ENCODE measurements at regions not wholly inside any gene's neighbourhood (a gene's known extent, or its start where the extent isn't known, plus 50 kb on each side); places are given as distances from the start of the nearest gene placed in this dataset.

DNA sequence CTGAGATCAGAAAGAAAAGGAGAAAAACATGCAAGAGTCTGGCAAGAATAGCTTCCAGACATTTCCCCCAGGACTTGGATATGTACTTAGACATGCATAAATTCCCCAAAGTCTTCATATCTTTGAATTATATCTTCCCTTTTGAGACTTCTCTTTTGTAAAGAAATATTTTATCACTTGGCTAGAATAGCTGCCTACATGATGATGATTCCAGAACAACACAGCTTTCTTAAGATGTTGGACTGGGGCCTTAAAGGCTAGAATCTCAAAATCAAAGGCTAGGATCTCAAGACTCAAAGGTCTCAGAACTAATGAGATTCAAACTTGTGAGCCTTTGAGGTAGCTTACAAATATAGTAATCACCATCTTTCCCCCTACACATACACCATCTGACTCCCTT lies 842.3 kb downstream of the BCL11A start (continued):
- TF ChIP-seq, protein P1, sequence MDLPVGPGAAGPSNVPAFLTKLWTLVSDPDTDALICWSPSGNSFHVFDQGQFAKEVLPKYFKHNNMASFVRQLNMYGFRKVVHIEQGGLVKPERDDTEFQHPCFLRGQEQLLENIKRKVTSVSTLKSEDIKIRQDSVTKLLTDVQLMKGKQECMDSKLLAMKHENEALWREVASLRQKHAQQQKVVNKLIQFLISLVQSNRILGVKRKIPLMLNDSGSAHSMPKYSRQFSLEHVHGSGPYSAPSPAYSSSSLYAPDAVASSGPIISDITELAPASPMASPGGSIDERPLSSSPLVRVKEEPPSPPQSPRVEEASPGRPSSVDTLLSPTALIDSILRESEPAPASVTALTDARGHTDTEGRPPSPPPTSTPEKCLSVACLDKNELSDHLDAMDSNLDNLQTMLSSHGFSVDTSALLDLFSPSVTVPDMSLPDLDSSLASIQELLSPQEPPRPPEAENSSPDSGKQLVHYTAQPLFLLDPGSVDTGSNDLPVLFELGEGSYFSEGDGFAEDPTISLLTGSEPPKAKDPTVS (IDR thresholded peaks at IDR 0.05; ENCODE audit: low read depth, low read length) = no peak

DNA sequence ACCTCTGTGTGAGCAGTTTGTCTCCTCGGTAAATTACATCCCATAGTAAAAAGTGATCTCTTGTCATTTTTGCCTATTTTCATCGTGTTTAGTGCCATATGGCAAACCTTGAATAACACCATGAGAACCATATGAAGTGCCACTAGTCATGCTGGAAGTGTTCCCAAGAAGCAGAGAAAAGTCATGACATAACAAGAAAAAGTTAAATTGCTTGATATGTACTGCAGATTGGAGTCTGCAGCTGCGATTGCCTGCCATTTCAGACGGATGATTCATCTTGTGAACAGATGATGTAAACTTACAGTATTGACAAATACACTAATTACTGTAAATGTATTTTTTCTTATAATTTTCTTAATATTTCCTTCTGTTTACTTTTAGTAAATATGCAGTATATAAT lies 846.7 kb downstream of the BCL11A start:
- ATAC-seq (no peak), FAIRE-seq (no peak), DNase-seq (ENCODE audit: low read depth, low spot score) (no peak)
- in situ Hi-C loops (cut with MboI) = no loop called here
- 29% methylated on average over 4 of the region's 4 CpGs for WGBS (ENCODE audit: insufficient coverage, insufficient replicate concordance, low lambda C conversion rate, missing lambda C conversion rate)
- ChIA-PET POLR2A (no interaction called here), RAD21 (ENCODE audit: unreplicated experiment) (no interaction called here), CTCF (no interaction called here), SMC1A (ENCODE audit: uncharacterized antibody, unreplicated experiment) (no interaction called here)
- no peak overlapping the region for H3K27ac ChIP-seq (ENCODE audit: control insufficient read depth, insufficient read depth)
- no peak overlapping the region for H3K4me3 ChIP-seq
- H3K36me3 ChIP-seq (ENCODE audit: control insufficient read depth in 2 of 2, insufficient read depth in 2 of 2, low read length in 1 of 2) = no peaks in the 10 kb centered on the region
- BruUV-seq (replicated peaks) = no TSS peak
- no peak overlapping the region for H3K4me2 ChIP-seq (ENCODE audit: control insufficient read depth, insufficient read depth)
- no peaks in the 10 kb centered on the region for H3K27me3 ChIP-seq (replicated peaks in 1 of 2; ENCODE audit: control insufficient read depth in 2 of 2, insufficient read depth in 2 of 2, low read length in 1 of 2)
- H3K9ac ChIP-seq (ENCODE audit: control insufficient read depth, insufficient read depth, low read length) = no peak overlapping the region
- no peaks in the 10 kb centered on the region for H3K4me1 ChIP-seq (ENCODE audit: control insufficient read depth, insufficient read depth, low read length)
- no peak overlapping the region for H2AFZ ChIP-seq (ENCODE audit: control insufficient read depth, low read depth, low read length)
- no peaks in the 10 kb centered on the region for H3K79me2 ChIP-seq (ENCODE audit: control insufficient read depth, insufficient read depth, low read length)
- H3K9me3 ChIP-seq (replicated peaks; ENCODE audit: control insufficient read depth, insufficient read depth, low read length) = no peaks in the 10 kb centered on the region
- H4K20me1 ChIP-seq (ENCODE audit: control insufficient read depth, insufficient read depth) = no peaks in the 10 kb centered on the region
- intact Hi-C loops (cut with micrococcal nuclease; ENCODE audit: unreplicated experiment) = no loop called here
- no peak for TF ChIP-seq ZZZ3 (IDR thresholded peaks at IDR 0.05; ENCODE audit: control insufficient read depth, insufficient read length, low read depth)
- TF ChIP-seq ZSCAN29 (IDR thresholded peaks at IDR 0.05) = no peak
- TF ChIP-seq MEF2B (IDR thresholded peaks at IDR 0.05; ENCODE audit: partially characterized antibody, poor library complexity, severe bottlenecking) = no peak
- no peak for TF ChIP-seq NRF1 (conservative IDR thresholded peaks at IDR 0.05; ENCODE audit: low read depth, low read length)
- no peak for TF ChIP-seq MEF2A (IDR thresholded peaks at IDR 0.05; ENCODE audit: insufficient read depth, low read depth, low read length)
- TF ChIP-seq CREM (IDR thresholded peaks at IDR 0.05; ENCODE audit: low read depth) = no peak
- TF ChIP-seq SIN3A (IDR thresholded peaks at IDR 0.05; ENCODE audit: low read depth, low read length) = no peak
- no peak for TF ChIP-seq ATF7 (IDR thresholded peaks at IDR 0.05; ENCODE audit: low read depth)
- TF ChIP-seq, protein P2, sequence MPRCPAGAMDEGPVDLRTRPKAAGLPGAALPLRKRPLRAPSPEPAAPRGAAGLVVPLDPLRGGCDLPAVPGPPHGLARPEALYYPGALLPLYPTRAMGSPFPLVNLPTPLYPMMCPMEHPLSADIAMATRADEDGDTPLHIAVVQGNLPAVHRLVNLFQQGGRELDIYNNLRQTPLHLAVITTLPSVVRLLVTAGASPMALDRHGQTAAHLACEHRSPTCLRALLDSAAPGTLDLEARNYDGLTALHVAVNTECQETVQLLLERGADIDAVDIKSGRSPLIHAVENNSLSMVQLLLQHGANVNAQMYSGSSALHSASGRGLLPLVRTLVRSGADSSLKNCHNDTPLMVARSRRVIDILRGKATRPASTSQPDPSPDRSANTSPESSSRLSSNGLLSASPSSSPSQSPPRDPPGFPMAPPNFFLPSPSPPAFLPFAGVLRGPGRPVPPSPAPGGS (IDR thresholded peaks at IDR 0.05; ENCODE audit: borderline replicate concordance, insufficient read depth, low read depth, low read length, poor library complexity, severe bottlenecking) = no peak
- TF ChIP-seq HDGF (IDR thresholded peaks at IDR 0.05) = no peak
- no peak for TF ChIP-seq EGR1 (IDR thresholded peaks at IDR 0.05; ENCODE audit: borderline replicate concordance in 1 of 2, low read depth in 2 of 2, low read length in 2 of 2)
- TF ChIP-seq, protein P3, sequence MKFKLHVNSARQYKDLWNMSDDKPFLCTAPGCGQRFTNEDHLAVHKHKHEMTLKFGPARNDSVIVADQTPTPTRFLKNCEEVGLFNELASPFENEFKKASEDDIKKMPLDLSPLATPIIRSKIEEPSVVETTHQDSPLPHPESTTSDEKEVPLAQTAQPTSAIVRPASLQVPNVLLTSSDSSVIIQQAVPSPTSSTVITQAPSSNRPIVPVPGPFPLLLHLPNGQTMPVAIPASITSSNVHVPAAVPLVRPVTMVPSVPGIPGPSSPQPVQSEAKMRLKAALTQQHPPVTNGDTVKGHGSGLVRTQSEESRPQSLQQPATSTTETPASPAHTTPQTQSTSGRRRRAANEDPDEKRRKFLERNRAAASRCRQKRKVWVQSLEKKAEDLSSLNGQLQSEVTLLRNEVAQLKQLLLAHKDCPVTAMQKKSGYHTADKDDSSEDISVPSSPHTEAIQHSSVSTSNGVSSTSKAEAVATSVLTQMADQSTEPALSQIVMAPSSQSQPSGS (IDR thresholded peaks at IDR 0.05; ENCODE audit: low read length) = no peak
- TF ChIP-seq SREBF2 (IDR thresholded peaks at IDR 0.05; ENCODE audit: low read length) = no peak
- no peak for TF ChIP-seq POLR2AphosphoS2 (IDR thresholded peaks at IDR 0.05; ENCODE audit: low read depth, low read length)

All from GM12878 (cell line).